ENCODE measurements at regions not wholly inside any gene's neighbourhood (a gene's known extent, or its start where the extent isn't known, plus 50 kb on each side); places are given as distances from the start of the nearest gene placed in this dataset.
"Not testable (repeated sequence)": the region's sequence is repeated elsewhere in the genome, so short reads cannot be mapped to it uniquely, and the experiment has no call there.

GRCh38 chr16:88200896-88201185 is 181.9 kb upstream of the ZNF469 start:
- BruUV-seq (replicated peaks) = no TSS peak
- intact Hi-C loops (cut with micrococcal nuclease) = no loop called here
- Histone ChIP-seq H3K36me3 (ENCODE audit: control insufficient read depth in 2 of 2, extremely low read depth in 1 of 2, insufficient read depth in 2 of 2, low read length in 2 of 2) (no peaks in the 10 kb centered on the region), H3K27ac (ENCODE audit: insufficient read depth, low read depth, low read length) (no peak overlapping the region), H3K4me2 (ENCODE audit: insufficient read depth, low read length) (no peak overlapping the region), H3K9me3 (replicated peaks; ENCODE audit: control insufficient read depth, insufficient read depth, low read length) (no peaks in the 10 kb centered on the region), H4K20me1 (replicated peaks; ENCODE audit: control insufficient read depth, extremely low read depth, insufficient read depth, low read length) (no peaks in the 10 kb centered on the region), H2AFZ (ENCODE audit: low read depth, low read length) (no peak overlapping the region), H3K9ac (replicated peaks; ENCODE audit: extremely low read depth, insufficient read depth, low read length) (no peak overlapping the region), H3K4me1 (ENCODE audit: control insufficient read depth, extremely low read depth, insufficient read depth, low read length) (no peaks in the 10 kb centered on the region), H3K4me3 (replicated peaks in 1 of 3; ENCODE audit: insufficient read depth in 1 of 3, low read depth in 1 of 3, low read length in 3 of 3) (no peak overlapping the region), H3K9me1 (replicated peaks; ENCODE audit: control insufficient read depth, extremely low read depth, insufficient read depth, low read length) (no peaks in the 10 kb centered on the region), H3K27me3 (ENCODE audit: control insufficient read depth in 2 of 2, insufficient read depth in 2 of 2, low read length in 2 of 2) (no peaks in the 10 kb centered on the region), H3K79me2 (ENCODE audit: control insufficient read depth, insufficient read depth, low read length) (no peaks in the 10 kb centered on the region)
- ChIA-PET POLR2A (no interaction called here), CTCF (no interaction called here)
- dilution Hi-C loops (cut with MboI; ENCODE audit: extremely low pct_ligation_motif_present, low sequenced_read_pairs) = no loop called here
- TF ChIP-seq POLR2AphosphoS5 (IDR thresholded peaks at IDR 0.05; ENCODE audit: insufficient read depth, low read depth, low read length) = no peak
- no peak for TF ChIP-seq MYC (IDR thresholded peaks at IDR 0.05; ENCODE audit: low read depth, low read length)
- no peak for TF ChIP-seq EZH2 (IDR thresholded peaks at IDR 0.05; ENCODE audit: borderline replicate concordance, low read depth, low read length, severe bottlenecking)
- no peak for TF ChIP-seq MAX (IDR thresholded peaks at IDR 0.05; ENCODE audit: insufficient read depth, insufficient read length)
- no peak for TF ChIP-seq CTCF (IDR thresholded peaks at IDR 0.05; ENCODE audit: extremely low read depth in 1 of 2, insufficient read depth in 1 of 2, low read depth in 1 of 2, low read length in 2 of 2)
- TF ChIP-seq GATA2 (IDR thresholded peaks at IDR 0.05; ENCODE audit: insufficient read depth, insufficient read length, low read depth, low read length) = no peak
- no peak for TF ChIP-seq FOS (IDR thresholded peaks at IDR 0.05; ENCODE audit: borderline replicate concordance, insufficient read depth, low read length)
- no peak for TF ChIP-seq POLR2A (IDR thresholded peaks at IDR 0.05; ENCODE audit: low read depth, low read length)
- TF ChIP-seq JUN (IDR thresholded peaks at IDR 0.05; ENCODE audit: borderline replicate concordance, insufficient read depth, insufficient read length, low read depth) = no peak
- DNase-seq (ENCODE audit: low read depth, low spot score) = no peak
- FAIRE-seq = no peak

GRCh38 chr16:88201611-88202010 is 181.1 kb upstream of the ZNF469 start:
- H4K20me1 ChIP-seq (replicated peaks; ENCODE audit: control insufficient read depth, extremely low read depth, insufficient read depth, low read length); H3K79me2 ChIP-seq (ENCODE audit: control insufficient read depth, insufficient read depth, low read length); H3K9me1 ChIP-seq (replicated peaks; ENCODE audit: control insufficient read depth, extremely low read depth, insufficient read depth, low read length); H3K4me3 ChIP-seq (replicated peaks in 1 of 3; ENCODE audit: insufficient read depth in 1 of 3, low read depth in 1 of 3, low read length in 3 of 3); H3K27me3 ChIP-seq (ENCODE audit: control insufficient read depth in 2 of 2, insufficient read depth in 2 of 2, low read length in 2 of 2); H3K9ac ChIP-seq (replicated peaks; ENCODE audit: extremely low read depth, insufficient read depth, low read length); H3K27ac ChIP-seq (ENCODE audit: insufficient read depth, low read depth, low read length); intact Hi-C loops (cut with micrococcal nuclease); H3K4me1 ChIP-seq (ENCODE audit: control insufficient read depth, extremely low read depth, insufficient read depth, low read length); H3K4me2 ChIP-seq (ENCODE audit: insufficient read depth, low read length); POLR2A ChIA-PET; H2AFZ ChIP-seq (ENCODE audit: low read depth, low read length); H3K36me3 ChIP-seq (ENCODE audit: control insufficient read depth in 2 of 2, extremely low read depth in 1 of 2, insufficient read depth in 2 of 2, low read length in 2 of 2); DNase-seq (ENCODE audit: low read depth, low spot score); H3K9me3 ChIP-seq (replicated peaks; ENCODE audit: control insufficient read depth, insufficient read depth, low read length); CTCF ChIA-PET; dilution Hi-C loops (cut with MboI; ENCODE audit: extremely low pct_ligation_motif_present, low sequenced_read_pairs); BruUV-seq (replicated peaks); FAIRE-seq: not testable (repeated sequence)
